KBM-7 (cell line): ENCODE measurements at regions not wholly inside any gene's neighbourhood (a gene's known extent, or its start where the extent isn't known, plus 50 kb on each side); places are given as distances from the start of the nearest gene placed in this dataset.
A peak's percentile ranks its signal among the peaks of the same experiment; 100 is the strongest.

Experiments
- DNase-seq: peaks from one replicate; pipeline ENCODE4 v3.0.0-alpha.2; 2015
- in situ Hi-C: fragments of 300-500 bp; cut with MboI; formaldehyde crosslinking; loops from 2 replicates; pipeline ENCODE4 v1.14.3; 2020; ENCODE audit warnings: low sequenced_read_pairs, low pct_unique_long_range_greater_than_20kb, mixed read lengths

DNA sequence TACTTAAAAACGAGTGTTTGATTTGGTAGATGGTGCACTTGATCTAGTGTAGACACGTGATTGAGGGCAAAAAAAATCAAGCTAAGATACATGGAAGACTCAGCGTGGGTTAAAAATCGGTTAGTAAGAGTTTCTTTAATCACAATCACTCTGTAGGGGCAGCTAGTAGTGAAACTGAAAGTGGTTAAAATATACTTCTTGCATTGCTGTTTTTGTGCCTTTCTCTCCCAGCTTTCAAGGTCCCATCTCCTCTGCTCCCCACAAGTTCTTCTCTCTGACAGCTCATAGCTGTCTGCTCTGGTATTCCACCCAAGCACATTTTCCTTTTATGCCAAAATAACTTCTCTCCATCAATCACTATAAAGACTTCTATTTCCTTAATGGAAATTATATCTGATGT is 1089.7 kb downstream of the EFNB2 start:
- in situ Hi-C loops, result no loop called here
- no peak for DNase-seq

DNA sequence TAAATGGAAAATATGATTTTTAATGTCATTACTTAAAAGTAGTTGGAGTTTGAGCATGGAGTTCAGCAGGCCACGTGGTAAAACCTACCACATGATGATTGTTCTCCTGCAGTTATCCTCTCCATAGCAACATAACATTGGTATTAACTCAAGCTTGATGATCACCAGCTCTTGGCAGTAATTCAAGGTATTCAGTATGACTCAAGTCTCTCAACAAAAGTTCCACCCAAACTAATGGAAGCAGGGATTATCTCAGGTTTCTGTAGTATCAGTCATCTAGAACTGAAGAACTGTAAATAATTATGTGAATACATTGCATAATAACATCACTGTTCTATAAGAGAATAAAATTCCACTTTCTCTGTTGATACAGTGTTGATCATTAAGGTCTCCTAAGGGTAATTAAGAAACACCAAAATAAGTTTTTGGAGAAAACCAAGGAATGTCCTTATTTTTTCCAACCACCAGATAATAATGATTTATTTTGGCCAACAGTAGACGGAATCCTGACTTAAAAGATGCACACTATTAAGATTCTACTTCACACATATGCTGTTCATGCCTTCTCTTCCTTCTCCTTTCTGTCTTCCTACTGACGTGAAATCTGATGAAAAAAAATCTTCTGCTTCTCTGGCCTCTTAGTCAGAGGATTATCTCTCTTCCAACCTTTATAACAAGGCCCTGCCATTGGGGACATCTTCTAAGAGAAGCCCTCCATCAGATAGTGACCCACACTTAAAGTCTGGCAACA is 1092.3 kb downstream of the EFNB2 start:
- in situ Hi-C loops, result no loop called here
- DNase-seq, result no peak

DNA sequence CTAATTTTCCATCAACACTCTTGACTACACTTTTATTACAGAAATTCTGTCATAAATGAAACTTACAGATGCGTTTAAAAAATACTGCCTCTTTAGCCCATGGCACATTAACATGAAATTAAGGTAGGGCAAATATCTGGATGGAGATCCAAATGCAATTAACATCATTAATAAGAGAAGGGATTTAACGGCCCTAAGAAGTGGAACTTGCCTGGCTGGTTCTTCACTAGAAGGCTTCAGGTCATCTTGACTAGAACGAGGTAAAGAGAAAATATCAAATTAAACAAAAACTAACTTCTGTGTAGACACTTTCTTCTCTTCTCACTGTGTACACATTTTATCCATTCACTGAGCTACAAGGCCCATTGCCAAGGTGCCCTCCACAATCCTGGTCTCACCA is 1093.4 kb downstream of the EFNB2 start:
- no peak for DNase-seq
- in situ Hi-C loops, result no loop called here

DNA sequence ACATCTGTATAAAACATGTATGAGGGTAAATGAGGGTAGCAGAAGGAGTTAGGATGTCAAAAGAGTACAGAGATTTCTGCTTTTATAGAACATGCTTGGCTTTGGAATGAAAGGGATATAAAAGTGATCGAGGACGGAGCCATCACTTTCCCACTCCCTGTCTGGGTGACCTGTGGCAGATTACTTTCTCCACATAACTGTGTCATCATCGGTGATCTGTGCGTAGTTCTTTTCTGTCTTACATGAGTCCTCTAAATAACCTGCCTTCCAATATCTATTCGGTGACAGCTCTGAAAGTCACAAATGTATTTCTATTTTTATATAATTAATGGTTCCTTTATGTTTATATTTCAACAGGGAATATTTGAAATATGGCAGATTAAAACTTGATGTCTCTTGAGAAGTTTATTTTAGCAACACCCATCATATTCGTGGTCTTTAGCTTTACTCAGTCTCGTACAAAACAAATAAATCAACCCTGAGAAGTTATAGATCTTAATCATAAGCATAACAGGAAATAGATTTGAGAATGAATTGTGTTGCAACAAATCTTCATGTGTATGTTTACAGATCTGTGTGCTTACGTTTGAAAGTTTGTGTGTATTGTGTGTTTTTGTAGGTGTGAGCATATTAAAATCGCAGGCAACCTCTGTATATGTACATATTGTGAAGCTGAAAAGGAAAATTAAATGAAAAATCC is 1094.3 kb downstream of the EFNB2 start:
- in situ Hi-C loops, result no loop called here
- no peak for DNase-seq

DNA sequence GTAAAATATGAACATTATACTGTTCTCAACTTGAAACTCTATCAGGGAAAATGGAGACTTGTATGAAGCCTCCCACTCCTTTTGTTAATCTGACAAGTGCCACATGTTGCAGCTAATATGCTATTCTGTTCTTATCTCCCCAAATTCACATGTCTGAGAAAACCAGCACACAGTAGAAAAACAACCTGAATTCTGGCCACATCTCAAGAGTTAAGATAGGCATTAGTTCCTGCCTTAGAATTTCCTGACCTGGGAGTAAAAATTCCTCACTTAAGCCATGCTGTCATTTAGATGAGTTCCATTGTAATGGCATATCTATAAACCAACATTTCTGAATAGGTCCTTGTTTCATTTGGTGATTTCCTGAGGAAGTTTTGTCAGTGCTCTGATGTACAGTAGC is 1098.5 kb downstream of the EFNB2 start:
- in situ Hi-C loops, result no loop called here
- peak; percentile 7 for DNase-seq

DNA sequence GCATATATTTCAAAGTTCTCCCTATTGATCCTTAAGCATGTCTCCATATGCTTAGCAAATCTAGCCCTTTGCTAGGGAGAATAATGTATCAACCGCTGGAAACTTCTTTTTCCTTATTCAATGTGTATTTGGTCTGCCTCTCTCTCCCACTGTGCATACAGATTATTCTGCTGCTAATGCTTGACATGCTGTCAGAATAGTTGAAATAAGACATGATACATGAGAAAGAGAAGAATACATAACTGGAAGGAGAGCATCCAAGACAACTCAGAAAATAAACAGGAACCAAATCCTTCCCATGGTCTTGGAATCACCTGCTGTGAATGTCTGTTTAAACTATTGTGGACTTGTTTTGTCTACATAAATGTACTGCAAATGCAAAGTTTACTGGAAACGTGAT is 1103.0 kb downstream of the EFNB2 start:
- in situ Hi-C loops, result no loop called here

DNA sequence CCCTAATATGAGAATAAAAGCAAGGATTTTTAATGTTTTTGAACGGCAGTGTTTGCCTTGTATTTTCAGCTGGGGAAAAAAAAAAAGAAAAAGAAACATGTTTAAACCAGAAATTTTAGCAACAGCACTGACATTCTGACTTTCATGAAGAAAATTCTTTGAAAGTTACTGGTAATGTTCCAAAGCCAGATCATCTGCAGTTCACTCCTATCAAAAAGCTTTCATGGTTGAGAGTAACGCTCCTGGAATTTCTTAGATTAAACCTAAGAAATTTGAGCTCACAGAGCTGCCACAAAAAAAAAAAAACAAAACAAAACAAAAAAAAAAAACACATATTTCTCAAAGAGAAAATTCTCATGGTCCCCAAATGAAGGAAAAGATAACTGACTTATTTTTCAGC is 1106.7 kb downstream of the EFNB2 start:
- no peak for DNase-seq
- in situ Hi-C loops, result no loop called here

More for the DNA sequence above, 1103.0 kb downstream of the EFNB2 start:
- DNase-seq, result no peak

DNA sequence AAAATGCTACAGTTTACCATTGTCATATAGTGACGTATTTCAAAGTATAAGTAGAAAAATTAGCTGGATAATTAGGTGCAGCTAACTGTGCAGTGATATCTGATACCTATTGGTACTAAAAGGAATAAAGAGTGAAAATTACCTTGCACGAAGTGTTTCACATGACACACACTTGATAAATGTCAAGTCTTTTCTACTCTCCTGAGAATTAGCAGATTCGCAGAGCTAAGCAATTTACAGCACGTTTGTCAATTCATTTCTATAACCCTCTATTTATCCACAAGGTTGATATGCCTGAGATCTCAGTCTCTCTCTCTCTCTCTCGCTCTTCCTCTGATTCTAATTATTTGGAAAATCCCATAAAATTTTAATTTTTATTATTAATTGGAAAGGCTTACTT is 1109.0 kb downstream of the EFNB2 start:
- in situ Hi-C loops, result no loop called here
- DNase-seq, result no peak

DNA sequence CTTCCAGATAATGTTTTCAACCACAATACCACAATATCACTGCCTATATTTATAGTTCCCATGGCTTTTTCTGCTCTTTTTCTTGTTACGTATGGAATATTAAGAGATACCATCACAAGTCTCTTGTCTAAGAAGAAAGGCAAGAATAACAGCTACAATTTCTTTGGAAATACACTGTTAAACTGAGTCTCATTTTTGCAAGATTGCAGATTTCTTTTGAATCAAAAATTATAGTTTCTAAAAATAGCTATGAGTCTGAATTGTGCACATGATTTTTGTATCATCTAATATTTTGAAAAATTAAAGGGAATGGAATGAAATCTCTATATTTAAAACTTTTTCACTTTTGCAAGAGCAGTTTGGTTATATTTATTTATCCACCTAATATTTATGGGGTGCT is 1120.8 kb downstream of the EFNB2 start:
- DNase-seq, result no peak
- in situ Hi-C loops, result no loop called here

DNA sequence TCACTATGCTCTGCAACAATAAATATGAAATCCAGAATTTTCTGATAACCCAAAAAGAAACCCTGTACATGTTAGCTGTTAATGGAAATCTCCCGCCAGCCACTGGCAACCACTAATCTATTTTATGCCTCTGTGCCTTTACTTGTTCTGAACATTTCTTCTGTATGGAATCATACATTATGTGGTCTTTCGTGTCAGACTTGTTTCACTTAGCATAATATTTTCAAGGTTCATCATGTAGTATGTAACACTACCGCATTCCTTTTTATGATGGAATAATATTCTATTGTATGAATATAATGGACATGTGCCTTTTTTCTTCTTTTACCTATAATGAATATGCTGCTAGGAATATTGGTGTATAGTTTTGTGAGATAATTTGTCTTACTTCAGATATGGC is 1123.3 kb downstream of the EFNB2 start:
- in situ Hi-C loops, result no loop called here
- DNase-seq, result no peak

DNA sequence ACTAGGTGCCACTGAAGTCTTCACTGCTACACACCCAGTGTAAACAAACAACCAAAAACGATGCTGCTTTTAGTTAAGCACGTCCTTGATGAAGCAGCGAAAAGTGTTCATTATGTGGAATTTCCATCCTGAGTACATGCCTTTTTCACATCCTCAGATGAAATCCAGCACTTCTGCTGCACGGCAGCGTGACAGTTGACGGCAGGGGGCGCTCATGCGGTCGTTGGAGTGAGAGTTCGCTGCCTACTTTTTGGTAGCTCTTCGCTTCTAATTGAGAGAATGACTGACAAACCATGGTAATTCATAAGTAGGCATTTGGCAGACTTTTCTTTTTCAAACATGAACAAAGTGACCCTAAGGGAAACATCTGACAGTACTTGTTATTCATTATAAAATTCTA is 1124.9 kb downstream of the EFNB2 start:
- in situ Hi-C loops, result no loop called here
- peak; percentile 6 for DNase-seq

DNA sequence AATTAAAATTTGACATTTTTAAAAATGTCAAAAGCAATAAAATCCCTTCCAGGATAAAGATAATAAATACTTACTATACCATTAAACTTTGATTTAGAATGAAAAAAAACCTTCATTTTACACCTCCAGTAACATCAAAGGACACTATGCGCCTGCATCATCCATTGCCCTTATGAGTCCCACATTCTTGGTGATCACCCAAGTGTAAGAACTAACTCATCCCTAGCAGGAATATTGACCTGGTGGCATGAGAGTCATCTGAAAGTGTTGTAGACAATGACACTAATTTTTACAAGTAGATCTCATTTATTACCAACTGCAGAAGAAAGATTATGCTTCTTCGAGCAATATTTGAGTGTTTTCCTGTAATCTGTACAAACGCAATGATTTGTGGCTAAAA is 1128.9 kb downstream of the EFNB2 start:
- in situ Hi-C loops, result no loop called here
- no peak for DNase-seq

DNA sequence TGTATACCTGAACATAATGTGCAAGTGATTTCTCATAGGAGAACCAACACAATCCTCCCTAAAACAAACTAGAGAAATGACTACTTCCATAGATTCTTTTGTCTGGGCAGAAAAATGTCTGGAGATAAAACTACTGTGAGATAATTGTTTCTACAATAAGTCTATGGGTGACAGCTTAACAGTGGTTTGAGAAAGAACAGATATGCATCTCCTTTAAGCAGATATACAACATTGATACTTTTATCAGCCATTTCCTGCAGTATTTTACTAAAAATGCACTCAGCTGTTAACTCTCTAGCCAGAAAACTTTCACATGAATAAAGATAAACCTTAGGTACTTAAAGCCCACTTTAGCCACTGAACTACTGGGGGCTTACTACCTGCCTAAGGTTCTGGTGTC is 1132.4 kb downstream of the EFNB2 start:
- in situ Hi-C loops, result no loop called here

DNA sequence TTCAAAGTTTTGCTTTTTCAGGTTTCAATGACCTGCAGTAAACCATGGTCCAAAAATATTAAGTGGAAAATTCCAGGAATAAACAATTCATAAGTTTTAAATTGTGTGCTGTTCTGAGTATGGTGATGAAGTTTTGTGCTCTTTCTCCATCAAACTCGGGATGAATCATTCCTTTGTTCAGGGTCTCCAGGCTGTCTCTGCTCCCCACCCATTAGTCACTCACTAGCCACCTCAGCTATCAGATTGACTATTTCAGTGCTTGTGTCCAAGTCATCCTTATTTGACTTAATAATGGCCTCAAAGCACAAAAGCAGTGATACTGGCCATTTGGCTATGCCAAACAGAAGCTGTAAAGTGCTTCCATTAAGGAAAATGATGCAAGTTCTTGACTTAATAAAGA is 1140.4 kb downstream of the EFNB2 start:
- in situ Hi-C loops, result no loop called here
- no peak for DNase-seq

More for the DNA sequence above, 1132.4 kb downstream of the EFNB2 start:
- DNase-seq, result no peak

DNA sequence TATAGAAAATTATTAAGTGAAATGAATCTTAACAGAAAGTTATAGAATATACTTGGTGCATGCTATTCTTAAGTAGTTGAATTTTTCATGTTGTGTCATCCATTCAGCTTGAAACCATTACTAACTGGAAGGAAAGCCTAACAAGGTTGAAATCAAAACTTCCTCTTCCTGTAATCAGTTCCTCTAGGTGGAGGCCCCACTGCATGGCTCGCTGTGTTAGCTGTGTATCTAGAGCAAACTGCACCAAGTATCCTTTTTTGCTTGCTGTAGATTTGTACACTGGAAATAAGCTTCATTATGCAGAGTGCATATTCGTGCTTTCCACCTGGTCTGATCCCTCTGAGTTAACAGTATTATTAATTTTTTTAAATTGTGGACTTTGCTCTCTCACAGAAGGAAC is 1146.1 kb downstream of the EFNB2 start:
- in situ Hi-C loops, result no loop called here
- no peak for DNase-seq

DNA sequence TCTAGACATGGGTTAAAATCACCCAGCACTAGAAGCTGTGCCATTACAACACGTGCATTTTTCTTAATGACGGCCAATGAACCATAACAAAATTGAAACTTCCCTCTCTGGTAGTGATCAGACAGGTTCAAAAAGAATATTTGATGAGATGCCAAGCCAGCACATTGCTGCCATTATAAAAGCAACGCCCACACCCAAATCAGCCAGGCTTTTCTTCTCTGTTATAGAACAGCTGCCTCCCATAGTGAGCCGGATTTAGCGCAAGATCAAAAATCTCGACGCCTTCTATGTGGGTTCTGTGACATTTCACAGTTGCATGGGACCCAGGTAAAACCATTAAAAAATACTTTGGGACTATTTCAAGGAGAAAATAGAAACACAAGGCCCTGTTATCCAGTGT is 1158.0 kb downstream of the EFNB2 start:
- no peak for DNase-seq
- in situ Hi-C loops, result no loop called here

DNA sequence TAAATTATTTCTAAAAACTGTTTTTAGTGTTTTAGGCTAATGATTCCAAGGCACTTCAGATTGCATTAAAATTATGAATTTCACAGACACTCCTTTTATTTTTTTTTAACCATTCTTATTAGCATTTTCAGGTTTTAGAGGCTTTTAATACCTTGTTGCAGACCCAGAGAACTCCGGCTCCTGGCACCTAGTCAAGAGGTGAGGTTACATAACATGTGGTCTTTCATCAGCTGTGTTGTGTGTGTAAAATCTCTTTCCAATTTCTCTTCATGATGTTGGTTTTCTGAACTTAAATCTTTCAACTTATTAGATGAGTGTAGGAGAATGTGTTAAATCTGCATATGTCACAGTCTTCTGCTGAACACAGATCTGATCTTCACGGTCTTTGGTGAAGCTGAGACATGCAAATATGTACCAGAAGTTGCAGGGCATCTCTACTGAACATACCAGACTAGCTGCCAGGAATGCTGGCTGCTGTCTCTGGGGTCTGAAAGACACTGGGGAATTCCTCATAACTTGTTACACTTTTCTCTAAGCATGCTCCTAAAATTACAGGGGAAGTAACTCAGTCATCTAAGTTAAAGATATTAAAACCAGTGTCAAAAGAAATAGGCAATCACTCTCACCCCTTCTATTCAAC is 1165.3 kb downstream of the EFNB2 start:
- DNase-seq, result no peak
- in situ Hi-C loops, result no loop called here

DNA sequence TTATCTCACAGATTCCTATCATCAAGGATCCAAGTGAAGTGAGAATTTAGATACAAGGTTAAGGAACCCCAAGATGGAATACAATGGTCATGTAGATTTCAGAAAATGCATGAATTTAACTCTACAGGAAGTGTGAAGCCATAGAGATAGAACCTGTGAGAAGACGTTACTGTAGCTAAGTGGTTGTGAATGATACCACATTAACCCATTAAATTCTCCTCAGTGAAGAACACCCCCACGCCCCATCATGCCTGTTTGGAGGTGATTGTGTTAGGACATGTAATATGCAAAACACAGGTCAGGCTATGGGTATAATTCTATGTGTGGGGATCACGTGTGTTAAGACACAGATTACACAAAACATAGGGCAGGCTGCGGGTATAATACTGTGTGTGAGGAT is 1166.7 kb downstream of the EFNB2 start:
- in situ Hi-C loops, result no loop called here
- DNase-seq, result no peak

DNA sequence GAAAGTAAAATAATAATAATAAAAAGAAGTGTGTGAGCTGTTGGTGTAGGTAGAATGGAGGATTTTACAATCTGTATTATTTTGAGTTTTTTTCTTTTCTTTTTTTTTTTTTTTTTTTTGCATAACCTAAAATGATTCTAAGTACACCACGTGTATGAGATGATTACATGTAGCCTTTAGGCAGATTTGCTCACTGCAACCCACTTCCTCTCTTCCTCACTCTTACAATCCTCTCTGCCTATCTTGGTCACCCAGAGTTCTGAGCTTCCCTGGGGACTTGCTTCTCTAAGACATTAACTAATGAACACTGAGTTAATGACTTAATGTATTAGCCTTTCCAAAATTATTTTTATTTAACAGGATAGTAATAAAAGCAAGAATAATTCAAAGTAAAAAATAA is 1169.6 kb downstream of the EFNB2 start:
- peak; percentile 69 for DNase-seq
- in situ Hi-C loops, result no loop called here

DNA sequence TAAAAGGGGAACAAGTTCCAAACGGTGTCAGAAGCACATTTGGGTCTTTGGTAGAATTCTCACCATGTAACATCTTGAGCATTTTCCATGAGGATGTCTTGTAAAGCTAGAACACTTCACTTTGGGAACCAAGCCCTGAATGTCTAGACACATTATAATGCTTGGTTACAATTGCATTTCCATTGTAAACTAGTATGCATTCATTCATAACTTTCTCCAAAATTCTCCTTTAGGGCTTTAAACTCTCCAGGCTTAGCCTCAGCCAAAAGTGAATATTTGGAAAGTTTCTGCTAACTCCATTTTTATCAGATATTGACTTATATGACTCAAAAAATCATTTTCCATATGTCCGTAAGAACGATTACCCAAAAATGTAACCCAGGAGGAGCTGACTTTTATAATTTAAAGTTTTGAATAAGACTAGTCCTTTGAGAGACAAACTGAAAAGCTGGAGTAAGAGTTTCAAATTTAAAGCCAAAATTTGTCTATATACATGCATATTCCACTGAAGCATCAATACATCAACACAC is 1170.4 kb downstream of the EFNB2 start:
- DNase-seq, result no peak
- in situ Hi-C loops, result no loop called here
